Caco-2 (cell line): ENCODE measurements at regions not wholly inside any gene's neighbourhood (a gene's known extent, or its start where the extent isn't known, plus 50 kb on each side); places are given as distances from the start of the nearest gene placed in this dataset.
"Not testable (repeated sequence)": the region's sequence is repeated elsewhere in the genome, so short reads cannot be mapped to it uniquely, and the experiment has no call there.

Experiments
- BruUV-seq: library from RNA; stranded (reverse); fragments of 400-500 nt; replicated peaks from 2 replicates; lab custom pipeline; 2021; lab: Mats Ljungman, UMichigan
- CTCF ChIA-PET: fragments of 300-600 bp; sonication (Branson Sonifier 250); formaldehyde crosslinking; loops from one replicate; lab custom pipeline; 2022; ENCODE audit warnings: antibody characterized with exemption; lab: Charles Lee
- POLR2A ChIA-PET: fragments of 300-600 bp; sonication (Branson Sonifier 250); formaldehyde crosslinking; loops from one replicate; lab custom pipeline; 2022; ENCODE audit warnings: antibody characterized with exemption; lab: Charles Lee
- DNase-seq, 2 experiments: peaks; one replicate each; pipeline versions ENCODE4 v3.0.0 to v3.0.0-alpha.2; 2020 to 2022
- H3K27me3 ChIP-seq: replicated peaks from 2 replicates; pipeline ENCODE4 v1.6.0; 2011; ENCODE audit warnings: low read length; ENCODE audit not compliant: control insufficient read depth, insufficient read depth
- H3K36me3 ChIP-seq: 2 replicates; pipeline ENCODE4 v1.5.1; 2011; ENCODE audit warnings: low read length; ENCODE audit not compliant: control insufficient read depth, insufficient read depth
- H3K4me1 ChIP-seq: fragments of 250-450 bp; sonication (Bioruptor Pico); 2 replicates; pipeline ENCODE4 v1.5.1; 2020; ENCODE audit warnings: mild to moderate bottlenecking
- H3K4me3 ChIP-seq: 2 replicates; pipeline ENCODE4 v1.5.1; 2011; ENCODE audit warnings: low read depth, mild to moderate bottlenecking, control low read depth, low read length
- H3K9me3 ChIP-seq: fragments of 250-450 bp; sonication (Bioruptor Pico); 2 replicates; pipeline ENCODE4 v1.5.1; 2020; ENCODE audit warnings: mild to moderate bottlenecking, moderate library complexity
- H3K27ac Mint-ChIP-seq: one replicate; pipeline ENCODE4 v1.8.0; 2022; ENCODE audit warnings: mixed read lengths; ENCODE audit not compliant: unreplicated experiment
- H3K27me3 Mint-ChIP-seq: one replicate; pipeline ENCODE4 v1.8.0; 2022; ENCODE audit warnings: mixed read lengths; ENCODE audit not compliant: insufficient read depth, unreplicated experiment
- H3K36me3 Mint-ChIP-seq: one replicate; pipeline ENCODE4 v1.8.0; 2022; ENCODE audit warnings: mild to moderate bottlenecking, mixed read lengths; ENCODE audit not compliant: insufficient read depth, unreplicated experiment
- H3K4me1 Mint-ChIP-seq: one replicate; pipeline ENCODE4 v1.8.0; 2022; ENCODE audit warnings: low read depth, mixed read lengths; ENCODE audit not compliant: unreplicated experiment
- H3K4me3 Mint-ChIP-seq: one replicate; pipeline ENCODE4 v1.8.0; 2022; ENCODE audit warnings: mild to moderate bottlenecking, moderate library complexity, mixed read lengths; ENCODE audit not compliant: unreplicated experiment
- H3K9me3 Mint-ChIP-seq: one replicate; pipeline ENCODE4 v1.8.0; 2022; ENCODE audit warnings: mixed read lengths; ENCODE audit not compliant: unreplicated experiment
- intact Hi-C: fragments of 100-400 bp; cut with micrococcal nuclease; formaldehyde crosslinking; loops from one replicate; pipeline ENCODE4 v1.10.0; 2022; ENCODE audit not compliant: unreplicated experiment

- intact Hi-C loops, H3K36me3 Mint-ChIP-seq, DNase-seq, H3K9me3 ChIP-seq, POLR2A ChIA-PET, H3K4me1 Mint-ChIP-seq, H3K36me3 ChIP-seq, H3K4me1 ChIP-seq, CTCF ChIA-PET, H3K4me3 Mint-ChIP-seq, H3K27me3 Mint-ChIP-seq, H3K27ac Mint-ChIP-seq, H3K4me3 ChIP-seq, H3K9me3 Mint-ChIP-seq, BruUV-seq, H3K27me3 ChIP-seq: not testable (repeated sequence)
These were observed 4496.2 kb upstream of the TPTE start for GRCh38 chr21:6025139-6025538.

GRCh38 chr21:6027497-6027896 lies 4493.9 kb upstream of the TPTE start:
- DNase-seq, H3K36me3 ChIP-seq, H3K4me3 ChIP-seq, POLR2A ChIA-PET, intact Hi-C loops, BruUV-seq, H3K27me3 Mint-ChIP-seq, H3K4me1 ChIP-seq, H3K9me3 Mint-ChIP-seq, H3K27ac Mint-ChIP-seq, CTCF ChIA-PET, H3K4me1 Mint-ChIP-seq, H3K9me3 ChIP-seq, H3K4me3 Mint-ChIP-seq, H3K27me3 ChIP-seq, H3K36me3 Mint-ChIP-seq: not testable (repeated sequence)

- H3K9me3 ChIP-seq, H3K27ac Mint-ChIP-seq, intact Hi-C loops, DNase-seq, H3K36me3 Mint-ChIP-seq, POLR2A ChIA-PET, H3K4me3 ChIP-seq, H3K4me1 ChIP-seq, H3K27me3 ChIP-seq, H3K27me3 Mint-ChIP-seq, CTCF ChIA-PET, BruUV-seq, H3K4me3 Mint-ChIP-seq, H3K9me3 Mint-ChIP-seq, H3K4me1 Mint-ChIP-seq, H3K36me3 ChIP-seq: not testable (repeated sequence)
These were observed 4487.2 kb upstream of the TPTE start for GRCh38 chr21:6034124-6034678.

- H3K9me3 ChIP-seq, H3K4me1 ChIP-seq, H3K4me1 Mint-ChIP-seq, intact Hi-C loops, H3K4me3 ChIP-seq, POLR2A ChIA-PET, CTCF ChIA-PET, H3K4me3 Mint-ChIP-seq, BruUV-seq, H3K27me3 Mint-ChIP-seq, H3K36me3 Mint-ChIP-seq, H3K36me3 ChIP-seq, H3K27me3 ChIP-seq, H3K27ac Mint-ChIP-seq, H3K9me3 Mint-ChIP-seq, DNase-seq: not testable (repeated sequence)
These were observed 4486.4 kb upstream of the TPTE start for GRCh38 chr21:6034820-6035473.

GRCh38 chr21:6035474-6036155 lies 4485.8 kb upstream of the TPTE start:
- H3K4me3 Mint-ChIP-seq, H3K36me3 Mint-ChIP-seq: not testable (repeated sequence)

GRCh38 chr21:6039224-6039623 lies 4482.2 kb upstream of the TPTE start:
- H3K27ac Mint-ChIP-seq, H3K9me3 Mint-ChIP-seq, H3K36me3 Mint-ChIP-seq, H3K4me1 Mint-ChIP-seq, DNase-seq, H3K4me1 ChIP-seq, H3K27me3 ChIP-seq, intact Hi-C loops, H3K27me3 Mint-ChIP-seq, H3K9me3 ChIP-seq, H3K4me3 Mint-ChIP-seq, BruUV-seq, H3K4me3 ChIP-seq, POLR2A ChIA-PET, CTCF ChIA-PET, H3K36me3 ChIP-seq: not testable (repeated sequence)

More at GRCh38 chr21:6035474-6036155, 4485.8 kb upstream of the TPTE start:
- H3K9me3 Mint-ChIP-seq, BruUV-seq, H3K27ac Mint-ChIP-seq, intact Hi-C loops, H3K27me3 ChIP-seq, H3K9me3 ChIP-seq, H3K4me3 ChIP-seq, H3K27me3 Mint-ChIP-seq, H3K4me1 Mint-ChIP-seq, POLR2A ChIA-PET, CTCF ChIA-PET, H3K36me3 ChIP-seq, DNase-seq, H3K4me1 ChIP-seq: not testable (repeated sequence)

GRCh38 chr21:6040095-6040494 lies 4481.3 kb upstream of the TPTE start:
- POLR2A ChIA-PET, H3K4me3 ChIP-seq, CTCF ChIA-PET, H3K4me1 ChIP-seq, H3K9me3 ChIP-seq, H3K36me3 ChIP-seq, DNase-seq, H3K27ac Mint-ChIP-seq, H3K36me3 Mint-ChIP-seq, H3K27me3 ChIP-seq, H3K27me3 Mint-ChIP-seq, H3K4me1 Mint-ChIP-seq, H3K9me3 Mint-ChIP-seq, H3K4me3 Mint-ChIP-seq, BruUV-seq, intact Hi-C loops: not testable (repeated sequence)
